ENCODE measurements at regions not wholly inside any gene's neighbourhood (a gene's known extent, or its start where the extent isn't known, plus 50 kb on each side); places are given as distances from the start of the nearest gene placed in this dataset.

DNA sequence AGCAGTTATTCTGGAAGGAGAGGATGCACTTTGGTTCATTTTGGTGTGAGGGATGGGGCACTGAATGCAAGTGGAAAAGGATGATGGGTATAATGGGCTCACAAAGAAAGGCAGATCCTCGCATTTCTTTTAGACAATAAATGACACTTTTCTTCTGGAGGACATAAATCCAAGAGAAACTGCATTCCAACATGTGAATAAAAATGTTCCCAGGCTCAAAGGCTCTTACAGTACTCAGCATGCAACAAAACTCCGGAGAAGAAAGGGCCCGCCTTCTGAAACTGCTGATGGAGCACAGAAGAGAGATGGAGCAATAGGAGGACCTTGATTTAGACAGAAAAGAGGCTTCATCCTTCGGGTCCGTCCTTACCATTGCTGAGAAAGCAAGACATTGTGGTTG lies 538.2 kb upstream of the DPP6 start:
- peaks cover 0 to 31% (median 13%) of the 10 kb centered on the region in 8 donors for H3K9me3 ChIP-seq
- WGBS, 5 donors: 78 to 89% (median 83%) methylated on average over 5 of the region's 5 CpGs
- no peak overlapping the region for H3K4me3 ChIP-seq
- H3K27ac ChIP-seq: no peak overlapping the region
- TF ChIP-seq POLR2AphosphoS5 (IDR thresholded peaks at IDR 0.05) (no peak), POLR2A (IDR thresholded peaks at IDR 0.05) (no peak)
- TF ChIP-seq, protein P1, sequence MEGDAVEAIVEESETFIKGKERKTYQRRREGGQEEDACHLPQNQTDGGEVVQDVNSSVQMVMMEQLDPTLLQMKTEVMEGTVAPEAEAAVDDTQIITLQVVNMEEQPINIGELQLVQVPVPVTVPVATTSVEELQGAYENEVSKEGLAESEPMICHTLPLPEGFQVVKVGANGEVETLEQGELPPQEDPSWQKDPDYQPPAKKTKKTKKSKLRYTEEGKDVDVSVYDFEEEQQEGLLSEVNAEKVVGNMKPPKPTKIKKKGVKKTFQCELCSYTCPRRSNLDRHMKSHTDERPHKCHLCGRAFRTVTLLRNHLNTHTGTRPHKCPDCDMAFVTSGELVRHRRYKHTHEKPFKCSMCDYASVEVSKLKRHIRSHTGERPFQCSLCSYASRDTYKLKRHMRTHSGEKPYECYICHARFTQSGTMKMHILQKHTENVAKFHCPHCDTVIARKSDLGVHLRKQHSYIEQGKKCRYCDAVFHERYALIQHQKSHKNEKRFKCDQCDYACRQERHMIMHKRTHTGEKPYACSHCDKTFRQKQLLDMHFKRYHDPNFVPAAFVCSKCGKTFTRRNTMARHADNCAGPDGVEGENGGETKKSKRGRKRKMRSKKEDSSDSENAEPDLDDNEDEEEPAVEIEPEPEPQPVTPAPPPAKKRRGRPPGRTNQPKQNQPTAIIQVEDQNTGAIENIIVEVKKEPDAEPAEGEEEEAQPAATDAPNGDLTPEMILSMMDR (IDR thresholded peaks at IDR 0.05 in 8 of 11, conservative IDR thresholded peaks at IDR 0.05 in 3 of 11): no peak
- H3K36me3 ChIP-seq: no peaks in the 10 kb centered on the region
- intact Hi-C loops (cut with DNase I; ENCODE audit: low total_unique reads): no loop called here
- H3K4me1 ChIP-seq: no peaks in the 10 kb centered on the region
- DNase-seq: no peak
- H3K27me3 ChIP-seq (replicated peaks in 1 of 7): no peaks in the 10 kb centered on the region

DNA sequence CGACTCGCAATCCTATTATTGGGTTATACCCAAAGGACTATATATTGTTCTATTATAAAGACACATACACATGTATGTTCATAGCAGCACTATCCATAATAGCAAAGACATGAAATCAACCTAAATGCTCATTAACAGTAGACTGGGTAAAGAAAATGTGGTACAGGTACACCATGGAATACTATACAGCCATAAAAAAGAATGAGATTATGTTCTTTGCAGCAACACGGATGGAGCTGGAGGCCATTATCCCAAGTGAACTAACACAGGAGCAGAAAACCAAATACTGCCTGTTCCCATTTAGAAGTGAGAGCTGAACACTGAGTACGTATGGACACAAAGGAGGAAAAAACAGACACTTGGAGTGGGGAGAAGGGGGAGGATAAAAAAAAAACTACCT lies 536.8 kb upstream of the DPP6 start:
- Histone ChIP-seq H3K9me3 (peaks cover 0 to 44% (median 13%) of the 10 kb centered on the region in 8 donors), H3K27ac (no peak overlapping the region), H3K4me1 (no peaks in the 10 kb centered on the region), H3K36me3 (no peaks in the 10 kb centered on the region), H3K27me3 (replicated peaks in 1 of 7) (no peaks in the 10 kb centered on the region), H3K4me3 (no peak overlapping the region)
- intact Hi-C loops (cut with DNase I; ENCODE audit: low total_unique reads): no loop called here
- TF ChIP-seq POLR2A (IDR thresholded peaks at IDR 0.05) (no peak), POLR2AphosphoS5 (IDR thresholded peaks at IDR 0.05) (no peak)
- TF ChIP-seq, protein P1 (IDR thresholded peaks at IDR 0.05 in 8 of 11, conservative IDR thresholded peaks at IDR 0.05 in 3 of 11): no peak
- 89 to 94% (median 93%) methylated on average over 4 of the region's 4 CpGs for WGBS, 5 donors
- DNase-seq: no peak

DNA sequence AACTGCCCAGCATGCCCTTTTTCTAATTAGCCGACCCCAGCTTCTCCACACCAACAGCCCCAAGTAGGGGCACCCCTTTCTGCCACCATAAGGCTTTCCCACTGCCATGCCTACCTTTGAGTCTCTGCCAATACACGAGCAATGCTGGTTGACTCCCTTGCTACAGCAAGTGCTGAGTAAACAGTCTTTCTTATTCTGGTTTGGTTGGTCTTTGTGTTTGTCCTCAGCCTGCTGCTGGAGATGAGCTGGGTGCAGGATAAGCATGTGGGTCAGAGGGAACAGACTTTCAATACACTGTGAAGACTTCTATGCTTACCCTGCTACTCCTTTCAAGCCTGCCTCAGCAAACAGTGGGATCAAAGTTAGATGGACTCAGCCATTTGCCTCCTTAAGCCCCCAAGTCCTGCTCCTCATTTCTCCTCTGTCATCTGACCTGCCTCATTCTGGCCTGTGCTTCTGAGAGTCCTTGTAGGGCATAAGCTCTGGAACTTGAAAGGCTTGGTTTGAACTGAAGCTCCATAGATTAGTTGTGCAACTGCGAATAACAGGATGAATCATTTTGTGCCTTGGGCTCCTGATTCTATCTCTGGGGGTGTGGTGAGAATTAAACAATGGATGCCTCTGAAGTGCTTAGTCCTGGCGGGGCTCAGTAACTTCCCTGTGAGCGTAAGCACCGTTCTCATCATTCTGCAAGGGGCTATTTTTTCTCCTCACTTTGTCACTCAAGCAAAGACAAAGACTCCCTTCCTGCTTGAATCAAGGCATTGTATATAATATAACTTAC lies 533.8 kb upstream of the DPP6 start:
- Histone ChIP-seq H3K36me3 (no peaks in the 10 kb centered on the region), H3K9me3 (peaks cover 0 to 45% (median 13%) of the 10 kb centered on the region in 8 donors), H3K27ac (no peak overlapping the region), H3K4me3 (no peak overlapping the region), H3K27me3 (replicated peaks in 1 of 7) (no peaks in the 10 kb centered on the region), H3K4me1 (no peaks in the 10 kb centered on the region)
- WGBS, 5 donors: 74 to 87% (median 77%) methylated on average over 6 of the region's 6 CpGs
- TF ChIP-seq, protein P1 (IDR thresholded peaks at IDR 0.05 in 8 of 11, conservative IDR thresholded peaks at IDR 0.05 in 3 of 11): no peak
- TF ChIP-seq POLR2AphosphoS5 (IDR thresholded peaks at IDR 0.05) (no peak), POLR2A (IDR thresholded peaks at IDR 0.05) (no peak)
- DNase-seq: no peak
- intact Hi-C loops (cut with DNase I; ENCODE audit: low total_unique reads): no loop called here

DNA sequence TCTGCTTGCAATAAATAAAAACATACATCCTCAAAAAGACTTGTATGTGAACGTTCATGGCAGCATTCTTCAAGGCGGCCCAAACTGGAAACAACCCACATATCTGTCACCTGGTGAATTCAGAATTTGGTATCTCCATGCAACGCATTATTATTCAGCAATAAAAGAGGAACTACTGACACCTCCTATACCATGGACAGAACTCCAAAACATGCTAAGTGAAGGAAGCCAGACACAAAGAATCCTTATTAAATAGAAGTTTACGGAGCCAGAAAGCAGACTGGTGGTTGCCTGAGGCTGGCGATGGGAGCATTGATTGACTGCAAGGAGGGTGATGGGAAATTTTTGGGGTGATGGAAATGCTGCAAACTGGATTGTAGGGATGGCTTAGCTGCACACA lies 530.8 kb upstream of the DPP6 start:
- Histone ChIP-seq H3K27me3 (replicated peaks in 1 of 7) (no peaks in the 10 kb centered on the region), H3K9me3 (peaks cover 0 to 43% (median 5%) of the 10 kb centered on the region in 8 donors), H3K4me1 (no peaks in the 10 kb centered on the region), H3K36me3 (no peaks in the 10 kb centered on the region), H3K4me3 (no peak overlapping the region), H3K27ac (no peak overlapping the region)
- no peak for DNase-seq
- TF ChIP-seq POLR2AphosphoS5 (IDR thresholded peaks at IDR 0.05) (no peak), POLR2A (IDR thresholded peaks at IDR 0.05) (no peak)
- TF ChIP-seq, protein P1 (IDR thresholded peaks at IDR 0.05 in 8 of 11, conservative IDR thresholded peaks at IDR 0.05 in 3 of 11): no peak
- intact Hi-C loops (cut with DNase I; ENCODE audit: low total_unique reads): no loop called here
- 81 to 90% (median 89%) methylated on average over 5 of the region's 5 CpGs for WGBS, 5 donors

Data from spleen (tissue), 11 donors.